ENCODE measurements at regions not wholly inside any gene's neighbourhood (a gene's known extent, or its start where the extent isn't known, plus 50 kb on each side); places are given as distances from the start of the nearest gene placed in this dataset.

DNA sequence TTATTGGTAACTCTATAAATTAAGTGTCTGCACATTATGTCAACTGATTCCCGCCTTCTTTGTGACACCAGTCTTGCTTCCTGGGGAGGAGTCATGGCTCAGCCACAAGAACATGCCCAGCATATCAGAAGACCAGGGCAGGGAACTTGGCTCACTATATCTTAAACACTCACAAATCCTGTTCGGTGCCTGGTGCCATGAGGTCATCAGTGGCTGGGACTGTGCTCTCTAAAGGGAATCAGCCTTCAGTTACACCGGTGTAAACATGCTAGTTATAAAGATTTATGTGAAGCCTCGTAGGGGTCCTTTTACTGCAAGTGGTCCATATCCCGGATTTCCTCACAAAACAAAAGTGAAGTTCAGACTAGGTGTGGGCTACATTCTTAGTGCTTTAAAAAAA, 73.1 kb upstream of the ZNF521 start:
- no peak for TF ChIP-seq CTCF (IDR thresholded peaks at IDR 0.05)
- TF ChIP-seq POLR2A (IDR thresholded peaks at IDR 0.05) = no peak

GRCh38 chr18:25423760-25424159, 71.8 kb upstream of the ZNF521 start:
- WGBS, 2 donors = 89 to 94% methylated on average over 2 of the region's 2 CpGs
- intact Hi-C loops (cut with DNase I) = no loop called here
- H3K36me3 ChIP-seq = no peaks in the 10 kb centered on the region
- no peak for DNase-seq
- H3K27me3 ChIP-seq = no peaks in the 10 kb centered on the region
- H3K27ac ChIP-seq = no peak overlapping the region
- no peak overlapping the region for H3K4me3 ChIP-seq (replicated peaks in 1 of 3)
- H3K4me1 ChIP-seq = no peaks in the 10 kb centered on the region
- no peaks in the 10 kb centered on the region for H3K9me3 ChIP-seq
- TF ChIP-seq CTCF (IDR thresholded peaks at IDR 0.05) (no peak), POLR2A (IDR thresholded peaks at IDR 0.05) (no peak)

More for the DNA sequence above, 73.1 kb upstream of the ZNF521 start:
- H3K27ac ChIP-seq = no peak overlapping the region
- 73 to 81% methylated on average over 5 of the region's 5 CpGs for WGBS, 2 donors
- H3K4me1 ChIP-seq = no peaks in the 10 kb centered on the region
- no peaks in the 10 kb centered on the region for H3K36me3 ChIP-seq
- intact Hi-C loops (cut with DNase I) = no loop called here
- no peak for DNase-seq
- H3K27me3 ChIP-seq = no peaks in the 10 kb centered on the region
- H3K9me3 ChIP-seq = no peaks in the 10 kb centered on the region
- no peak overlapping the region for H3K4me3 ChIP-seq (replicated peaks in 1 of 3)

GRCh38 chr18:25423267-25423666, 71.3 kb upstream of the ZNF521 start:
- WGBS, 2 donors = 59 to 78% methylated on average over 2 of the region's 2 CpGs
- intact Hi-C loops (cut with DNase I) = no loop called here

GRCh38 chr18:25422230-25422629, 70.3 kb upstream of the ZNF521 start:
- no peak for TF ChIP-seq CTCF (IDR thresholded peaks at IDR 0.05)
- TF ChIP-seq POLR2A (IDR thresholded peaks at IDR 0.05) = no peak
- no peak for DNase-seq
- intact Hi-C loops (cut with DNase I) = no loop called here
- Histone ChIP-seq H3K27ac (no peak overlapping the region), H3K9me3 (no peaks in the 10 kb centered on the region), H3K36me3 (no peaks in the 10 kb centered on the region), H3K4me3 (replicated peaks in 1 of 3) (no peak overlapping the region), H3K4me1 (no peaks in the 10 kb centered on the region), H3K27me3 (no peaks in the 10 kb centered on the region)
- WGBS, 2 donors = 64 to 65% methylated on average over 1 of the region's 1 CpG

More at GRCh38 chr18:25423267-25423666, 71.3 kb upstream of the ZNF521 start:
- Histone ChIP-seq H3K9me3 (no peaks in the 10 kb centered on the region), H3K4me1 (no peaks in the 10 kb centered on the region), H3K27me3 (no peaks in the 10 kb centered on the region), H3K27ac (no peak overlapping the region), H3K4me3 (replicated peaks in 1 of 3) (no peak overlapping the region), H3K36me3 (no peaks in the 10 kb centered on the region)
- no peak for DNase-seq
- no peak for TF ChIP-seq POLR2A (IDR thresholded peaks at IDR 0.05)
- no peak for TF ChIP-seq CTCF (IDR thresholded peaks at IDR 0.05)

GRCh38 chr18:25420077-25420825, 68.3 kb upstream of the ZNF521 start:
- DNase-seq = no peak
- Histone ChIP-seq H3K9me3 (no peaks in the 10 kb centered on the region), H3K4me3 (replicated peaks in 1 of 3) (no peak overlapping the region), H3K4me1 (no peaks in the 10 kb centered on the region), H3K27ac (no peak overlapping the region), H3K27me3 (no peaks in the 10 kb centered on the region), H3K36me3 (no peaks in the 10 kb centered on the region)
- WGBS, 2 donors = 33 to 37% methylated on average over 13 of the region's 13 CpGs
- TF ChIP-seq POLR2A (IDR thresholded peaks at IDR 0.05) (no peak), CTCF (IDR thresholded peaks at IDR 0.05) (no peak)
- intact Hi-C loops (cut with DNase I) = no loop called here

Measured in thyroid gland (tissue), 4 donors.